Kidney epithelial cell (primary cell): ENCODE measurements at regions not wholly inside any gene's neighbourhood (a gene's known extent, or its start where the extent isn't known, plus 50 kb on each side); places are given as distances from the start of the nearest gene placed in this dataset.

Experiments
- DNase-seq: peaks from one replicate; pipeline ENCODE4 v3.0.0-alpha.2; 2010; ENCODE audit warnings: low read depth
- H3K27me3 ChIP-seq: 2 replicates; pipeline ENCODE4 v1.6.0; 2011; ENCODE audit warnings: low read length; ENCODE audit not compliant: control insufficient read depth, insufficient read depth
- H3K36me3 ChIP-seq: 2 replicates; pipeline ENCODE4 v1.5.1; 2011; ENCODE audit warnings: low read length; ENCODE audit not compliant: control insufficient read depth, insufficient read depth
- H3K4me3 ChIP-seq: 2 replicates; pipeline ENCODE4 v1.5.1; 2011; ENCODE audit warnings: low read depth, mild to moderate bottlenecking, control low read depth, low read length
- CTCF ChIP-seq: IDR thresholded peaks from 2 replicates; pipeline ENCODE4 v1.5.1; 2011; ENCODE audit warnings: mild to moderate bottlenecking, moderate library complexity, low read length, control low read depth, inconsistent platforms; ENCODE audit not compliant: insufficient read depth, poor library complexity, severe bottlenecking

- H3K27me3 ChIP-seq = no peaks in the 10 kb centered on the region
- TF ChIP-seq CTCF = no peak
- no peak for DNase-seq
- no peaks in the 10 kb centered on the region for H3K36me3 ChIP-seq
- no peak overlapping the region for H3K4me3 ChIP-seq
Observed at GRCh38 chr11:86141727-86142126, 72.8 kb upstream of the PICALM start.

GRCh38 chr11:86140334-86140990 lies 71.6 kb upstream of the PICALM start:
- Histone ChIP-seq H3K4me3 (no peak overlapping the region), H3K36me3 (no peaks in the 10 kb centered on the region), H3K27me3 (no peaks in the 10 kb centered on the region)
- no peak for TF ChIP-seq CTCF
- DNase-seq = no peak

GRCh38 chr11:86138958-86139357 lies 70.1 kb upstream of the PICALM start:
- no peaks in the 10 kb centered on the region for H3K36me3 ChIP-seq
- no peak for TF ChIP-seq CTCF
- no peaks in the 10 kb centered on the region for H3K27me3 ChIP-seq
- H3K4me3 ChIP-seq = no peak overlapping the region
- DNase-seq = no peak

GRCh38 chr11:86136538-86136937 lies 67.7 kb upstream of the PICALM start:
- no peak for TF ChIP-seq CTCF
- no peaks in the 10 kb centered on the region for H3K27me3 ChIP-seq
- no peak for DNase-seq

GRCh38 chr11:86135319-86135714 lies 66.4 kb upstream of the PICALM start:
- H3K36me3 ChIP-seq = no peaks in the 10 kb centered on the region
- TF ChIP-seq CTCF = no peak
- DNase-seq = no peak
- H3K4me3 ChIP-seq = no peak overlapping the region
- no peaks in the 10 kb centered on the region for H3K27me3 ChIP-seq

More at GRCh38 chr11:86136538-86136937, 67.7 kb upstream of the PICALM start:
- Histone ChIP-seq H3K4me3 (no peak overlapping the region), H3K36me3 (no peaks in the 10 kb centered on the region)

GRCh38 chr11:86134580-86135318 lies 65.9 kb upstream of the PICALM start:
- TF ChIP-seq CTCF = no peak
- Histone ChIP-seq H3K27me3 (no peaks in the 10 kb centered on the region), H3K4me3 (no peak overlapping the region), H3K36me3 (no peaks in the 10 kb centered on the region)
- DNase-seq = no peak
